HEK293T (cell line): ENCODE measurements at regions not wholly inside any gene's neighbourhood (a gene's known extent, or its start where the extent isn't known, plus 50 kb on each side); places are given as distances from the start of the nearest gene placed in this dataset.

ENCODE experiments used
- ARNT ChIP-seq: fragments of 450-650 bp; IDR thresholded peaks from 2 replicates; pipeline ENCODE4 v1.6.1; 2017; ENCODE audit warnings: mild to moderate bottlenecking
- FOXA1 ChIP-seq: fragments of 450-650 bp; IDR thresholded peaks from 2 replicates; pipeline ENCODE4 v1.6.1; 2016; ENCODE audit warnings: mild to moderate bottlenecking
- FOXM1 ChIP-seq: fragments of 450-650 bp; IDR thresholded peaks from 2 replicates; pipeline ENCODE4 v1.6.1; 2017; ENCODE audit warnings: mild to moderate bottlenecking, borderline replicate concordance
- NFRKB ChIP-seq: fragments of 450-650 bp; IDR thresholded peaks from 2 replicates; pipeline ENCODE4 v1.6.1; 2016; ENCODE audit warnings: mild to moderate bottlenecking, moderate library complexity
- SUZ12 ChIP-seq: fragments of 450-650 bp; IDR thresholded peaks from 2 replicates; pipeline ENCODE4 v1.6.1; 2016; ENCODE audit warnings: mild to moderate bottlenecking
- TARDBP ChIP-seq: fragments of 450-650 bp; IDR thresholded peaks from 2 replicates; pipeline ENCODE4 v1.6.1; 2016

DNA sequence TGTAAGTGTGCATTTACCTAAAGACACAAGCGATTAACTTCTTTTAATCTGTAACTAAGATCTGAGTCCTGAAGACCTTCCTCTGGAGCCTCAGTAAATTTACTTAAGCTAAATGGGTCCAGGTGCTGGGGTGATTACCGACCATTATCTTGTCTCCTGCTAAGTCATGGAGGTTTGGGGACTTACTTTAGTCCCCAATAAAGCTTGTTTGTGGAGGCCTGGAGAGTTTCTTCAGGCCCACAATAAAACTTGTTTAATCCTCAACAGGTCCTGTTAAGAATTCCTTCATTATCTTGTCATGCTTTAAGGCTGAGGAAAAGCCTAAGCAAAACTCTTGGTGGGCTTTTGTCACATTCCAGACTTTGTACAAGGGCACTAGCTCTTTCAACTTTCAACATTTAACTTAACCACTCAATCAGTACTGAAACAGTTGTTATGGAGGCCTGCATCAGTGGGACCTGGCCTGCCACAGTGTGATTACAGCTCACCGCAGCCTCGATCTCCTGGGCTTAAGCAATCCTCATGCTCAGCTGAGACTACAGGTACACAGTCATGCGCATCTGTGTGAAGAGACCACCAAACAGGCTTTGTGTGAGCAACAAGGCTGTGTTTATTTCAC is 84.0 kb downstream of the FMO4 start:
- TF ChIP-seq TARDBP (no peak), FOXA1 (no peak), NFRKB (no peak), FOXM1 (no peak), ARNT (no peak), SUZ12 (no peak)
